ENCODE measurements at regions not wholly inside any gene's neighbourhood (a gene's known extent, or its start where the extent isn't known, plus 50 kb on each side); places are given as distances from the start of the nearest gene placed in this dataset.

DNA sequence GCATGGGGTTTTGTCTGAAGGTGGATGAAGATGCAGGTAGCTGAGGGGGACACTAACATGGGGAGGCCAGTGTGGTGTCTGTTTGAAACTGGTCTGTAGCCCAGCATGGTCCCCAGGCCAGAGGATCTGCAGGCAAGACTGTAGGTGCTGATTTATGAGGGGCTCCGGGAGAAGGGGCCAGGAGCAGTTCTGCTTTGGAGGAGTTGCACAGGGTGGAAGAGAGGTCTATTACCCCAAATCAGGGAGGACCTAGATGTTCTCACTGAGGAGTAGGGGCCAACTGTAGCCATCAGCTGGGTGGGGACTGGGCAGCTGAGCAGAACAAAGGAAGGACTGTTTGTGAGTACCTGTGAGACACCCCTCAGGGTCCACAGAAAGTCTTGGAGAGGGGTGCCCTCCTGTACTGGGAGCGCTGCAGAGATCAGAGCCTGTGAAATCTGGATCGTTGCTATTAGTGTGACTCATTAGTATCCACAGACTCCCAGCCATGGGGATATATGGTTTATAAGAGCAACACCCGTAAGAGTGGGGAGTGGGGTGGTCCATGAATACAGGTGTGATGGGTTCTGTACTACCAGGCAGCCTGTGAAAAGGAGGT lies 64.3 kb upstream of the IRF2BP2 start:
- DNase-seq (ENCODE audit: low read depth in 3 of 3) = no peak

DNA sequence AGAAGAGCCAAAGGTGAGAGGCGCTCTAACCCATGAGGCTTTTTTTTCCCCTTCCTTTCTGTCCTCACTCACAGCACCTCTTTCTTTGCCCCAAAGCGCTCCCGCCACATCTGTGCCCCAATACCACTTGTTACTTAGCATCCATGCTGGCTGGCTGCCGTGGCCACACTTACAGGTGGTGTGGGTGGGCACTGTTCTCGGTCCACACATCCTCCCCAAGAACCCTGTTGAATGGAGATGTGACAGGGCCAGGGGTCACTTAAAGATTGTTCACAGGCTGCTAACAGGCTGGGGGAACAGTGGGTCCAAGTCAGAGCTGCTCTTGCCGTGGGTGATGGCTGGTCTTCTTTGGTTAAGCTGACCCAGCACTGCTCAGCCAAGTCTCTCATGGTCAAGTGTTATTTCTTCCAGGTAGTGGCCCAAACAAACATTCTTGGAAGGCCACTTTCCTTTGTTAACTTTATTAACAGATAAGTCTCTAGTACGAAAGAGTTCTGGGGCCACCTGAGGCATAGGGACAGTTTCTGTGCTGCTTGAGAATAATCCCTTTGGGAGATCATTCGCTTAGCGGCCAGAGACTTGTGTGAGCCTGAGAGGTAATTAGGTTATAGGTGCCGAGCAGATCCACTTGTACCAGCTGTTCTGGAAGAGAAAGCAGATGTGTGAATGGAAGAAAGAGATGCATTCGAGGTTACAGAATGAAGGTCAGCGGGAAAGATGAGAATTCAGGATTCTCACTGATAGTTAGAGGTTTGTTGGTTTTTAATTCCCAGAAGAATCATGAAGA lies 62.6 kb upstream of the IRF2BP2 start:
- DNase-seq (ENCODE audit: low read depth in 3 of 3) = no peak

DNA sequence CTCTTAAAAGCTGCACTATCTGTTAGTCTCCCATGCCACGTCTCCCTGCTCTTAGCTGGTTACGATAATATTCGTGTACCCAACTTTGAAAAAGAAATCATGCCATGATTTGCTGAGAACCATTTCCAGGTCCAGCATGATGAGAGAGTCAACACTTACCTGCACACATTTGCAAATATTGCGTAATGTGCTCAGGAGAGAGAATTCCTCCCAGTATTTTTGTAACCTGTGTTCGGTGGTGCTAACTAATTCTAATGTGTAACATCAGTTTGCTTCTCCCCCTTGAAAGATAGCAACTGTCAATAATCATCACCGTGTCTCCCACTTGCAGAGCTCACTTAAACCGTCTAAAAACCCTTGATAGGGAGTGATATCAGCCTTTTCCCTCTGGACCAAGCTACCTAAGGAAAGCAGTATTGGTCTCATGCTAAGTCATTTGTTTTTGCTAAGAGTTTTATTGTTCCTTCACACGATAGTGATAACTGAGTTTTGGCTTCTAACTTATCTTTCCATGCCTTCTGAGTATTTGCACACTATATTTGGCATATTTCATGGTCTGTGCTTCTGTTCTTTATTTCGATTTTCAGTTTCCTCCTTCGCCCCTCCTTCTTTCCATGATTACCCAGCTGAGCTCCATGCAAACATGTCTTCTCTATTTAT lies 61.1 kb upstream of the IRF2BP2 start:
- DNase-seq (ENCODE audit: low read depth in 3 of 3) = no peak

DNA sequence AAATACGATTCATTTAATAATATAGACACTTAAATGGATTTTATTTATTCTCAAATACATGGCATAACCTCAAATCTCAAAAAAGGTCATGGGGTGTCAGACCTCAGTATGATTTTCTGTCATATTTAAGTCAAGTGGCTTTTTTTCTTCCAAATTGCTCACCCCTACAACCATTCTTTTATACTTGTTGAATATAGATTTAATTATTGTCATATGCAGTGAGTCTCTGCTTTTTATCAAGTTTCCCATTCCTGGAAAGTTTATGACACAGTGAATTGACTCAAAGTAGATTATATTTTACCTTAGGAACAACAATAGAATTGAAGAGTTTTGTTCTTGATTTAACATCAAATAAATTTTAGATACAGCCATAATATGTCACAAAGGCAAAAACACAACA lies 59.5 kb upstream of the IRF2BP2 start:
- no peak for DNase-seq (ENCODE audit: low read depth in 3 of 3)

DNA sequence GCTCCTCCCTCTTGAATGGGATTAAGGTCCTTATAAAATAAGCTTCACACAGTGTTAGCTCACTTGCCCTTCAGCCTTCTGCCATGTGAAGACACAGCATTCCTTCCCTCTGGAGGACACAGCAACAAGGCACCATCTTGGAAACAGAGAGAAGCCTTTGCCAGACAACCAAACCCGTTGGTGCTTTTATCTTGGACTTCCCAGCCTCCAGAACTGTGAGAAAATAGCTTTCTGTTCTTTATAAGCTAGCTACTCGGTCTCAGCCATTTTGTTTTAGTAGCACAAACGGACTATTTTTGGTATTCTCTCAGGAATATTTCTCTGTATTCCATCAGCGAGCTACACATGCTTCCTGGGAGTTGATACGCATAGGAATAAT lies 58.6 kb upstream of the IRF2BP2 start:
- DNase-seq (ENCODE audit: low read depth in 3 of 3) = no peak

DNA sequence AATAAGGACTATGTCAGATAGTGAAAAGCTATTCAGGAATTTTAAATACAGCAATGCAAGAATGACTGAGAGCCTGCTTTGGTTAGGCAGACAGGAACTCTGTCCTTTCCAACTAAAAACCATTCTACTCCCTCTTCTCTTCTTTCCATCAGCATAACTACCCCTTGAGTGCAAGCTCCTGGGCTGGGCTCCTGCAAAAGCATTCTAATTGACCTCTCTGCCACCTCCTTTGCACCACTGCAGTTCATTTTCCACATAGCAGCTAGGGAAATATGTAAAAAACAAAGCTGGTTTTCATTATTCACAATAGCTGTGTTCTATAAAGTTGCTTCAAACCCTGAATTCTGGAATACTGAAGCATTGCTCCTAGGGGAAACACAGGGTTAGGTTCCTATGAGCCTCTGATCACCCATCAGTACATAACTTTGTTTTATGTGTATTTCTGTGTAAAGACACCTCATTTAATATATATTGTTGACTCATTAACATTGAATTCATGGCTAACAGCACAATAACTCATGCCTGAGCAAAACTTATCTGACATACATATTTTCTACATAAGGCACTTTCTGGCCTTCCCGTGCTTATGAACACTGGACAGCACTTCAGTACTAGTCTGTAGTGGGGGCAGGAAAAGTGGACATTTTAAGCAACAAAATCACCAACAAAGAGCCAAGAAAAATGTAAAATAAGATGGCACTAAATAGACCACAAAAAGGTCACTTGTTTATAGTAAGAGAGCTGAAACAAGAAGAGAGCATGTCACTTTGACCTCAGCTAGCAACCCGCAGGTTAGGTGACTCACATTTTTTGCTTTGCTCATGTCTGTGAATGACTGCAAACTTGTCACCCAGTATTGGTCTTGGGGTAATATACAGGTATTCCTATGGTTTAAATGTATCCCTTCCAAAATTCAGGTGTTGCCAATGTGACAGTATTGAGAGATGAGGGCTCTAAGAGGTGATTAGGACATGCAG lies 57.9 kb upstream of the IRF2BP2 start:
- no peak for DNase-seq (ENCODE audit: low read depth in 3 of 3)

DNA sequence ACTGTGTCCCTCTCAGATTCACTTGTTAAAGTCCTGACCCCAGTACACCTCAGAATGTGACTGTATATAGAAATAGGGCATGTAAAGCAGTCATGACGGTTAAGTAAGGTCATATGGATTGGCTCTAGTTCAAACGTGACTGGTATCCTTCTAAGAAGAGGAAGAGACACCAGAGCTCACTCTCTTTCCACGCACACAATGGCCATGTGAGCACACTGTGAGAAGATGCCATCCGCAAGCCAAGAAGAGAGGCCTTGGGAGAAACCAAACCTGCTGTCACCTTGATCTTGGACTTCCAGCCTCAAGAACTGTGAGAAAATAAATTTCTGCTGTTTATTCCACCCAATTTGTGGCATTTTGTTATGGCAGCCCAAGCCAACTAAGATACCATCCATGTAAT lies 56.8 kb upstream of the IRF2BP2 start:
- no peak for DNase-seq (ENCODE audit: low read depth in 3 of 3)

DNA sequence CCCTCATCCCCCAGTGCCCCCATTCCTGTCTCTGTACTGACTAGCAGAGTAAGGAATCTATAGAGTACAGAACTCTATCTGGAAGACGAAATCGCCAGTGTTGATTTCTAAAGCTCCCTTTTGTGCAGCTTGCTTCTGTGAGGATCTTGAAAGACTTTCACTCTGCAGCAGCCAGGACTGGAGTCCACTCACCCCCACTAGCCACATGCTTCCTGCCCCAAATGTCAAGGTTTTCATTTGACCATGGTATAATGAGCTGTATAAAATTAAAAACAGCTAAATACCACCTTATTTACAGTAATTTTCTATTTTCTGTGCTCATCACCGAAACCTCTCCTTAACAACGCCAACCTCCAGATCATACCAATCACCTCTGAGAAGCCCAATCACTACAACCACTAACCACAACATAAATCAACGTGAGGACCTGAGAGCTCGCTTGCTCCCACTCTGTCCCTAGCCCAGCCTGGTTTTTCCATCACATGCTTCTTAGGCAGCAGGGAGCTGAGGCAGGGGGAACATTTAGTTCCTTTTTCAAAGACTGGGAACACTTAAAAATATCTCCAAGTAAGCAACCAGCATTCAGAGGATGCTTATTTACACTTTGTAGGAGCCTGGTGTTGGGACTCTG lies 56.1 kb upstream of the IRF2BP2 start:
- no peak for DNase-seq (ENCODE audit: low read depth in 3 of 3)

DNA sequence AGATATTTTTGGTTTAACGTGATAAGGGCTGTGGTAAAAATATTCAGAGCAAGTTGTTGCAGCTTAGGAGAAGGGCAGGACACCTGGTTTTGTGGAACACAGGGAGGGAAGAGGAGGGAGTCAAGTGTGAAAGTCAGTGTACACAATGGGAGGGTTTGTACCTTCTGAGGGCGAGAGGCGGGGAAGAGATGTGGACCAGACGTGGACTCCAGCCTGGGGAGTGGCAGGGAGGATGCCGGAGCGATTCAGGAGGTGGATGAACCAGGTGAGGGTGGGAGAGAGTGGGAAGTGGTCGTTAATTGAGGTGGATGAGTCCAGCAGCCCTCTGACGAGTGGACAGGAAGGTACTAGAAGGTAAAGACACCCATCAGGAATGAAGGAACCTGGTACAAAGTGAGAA lies 52.2 kb upstream of the IRF2BP2 start:
- DNase-seq (ENCODE audit: low read depth in 3 of 3) = no peak

DNA sequence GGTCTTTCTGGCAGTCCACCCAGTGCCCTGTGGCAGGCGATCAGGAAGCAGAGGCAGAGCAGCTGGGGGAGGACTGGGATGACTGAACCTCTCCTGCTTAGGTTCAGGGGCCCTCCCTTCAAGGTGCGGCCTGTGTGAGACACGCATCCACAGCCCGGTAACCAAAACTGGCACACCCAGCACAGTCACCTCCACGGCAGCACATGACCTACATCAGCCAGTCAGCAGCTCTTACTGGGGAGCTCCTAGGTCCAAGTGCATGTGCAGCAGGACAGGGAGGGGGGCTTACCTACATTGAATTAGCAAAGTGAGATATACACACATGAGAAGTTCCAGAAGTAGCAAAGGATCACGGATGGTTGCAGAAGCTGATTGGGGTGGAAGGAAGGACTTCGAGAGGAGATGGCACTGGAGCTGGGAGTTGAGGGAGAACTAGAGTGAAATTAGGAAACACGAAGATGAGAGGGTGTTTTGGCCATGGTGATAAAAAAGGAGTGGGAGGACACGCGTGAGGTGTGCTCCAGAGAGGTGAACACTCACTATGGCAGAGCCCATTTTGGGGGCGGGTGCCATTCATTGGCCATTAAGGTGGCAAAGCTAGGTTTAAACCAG lies 51.4 kb upstream of the IRF2BP2 start:
- DNase-seq (ENCODE audit: low read depth in 3 of 3) = no peak

DNA sequence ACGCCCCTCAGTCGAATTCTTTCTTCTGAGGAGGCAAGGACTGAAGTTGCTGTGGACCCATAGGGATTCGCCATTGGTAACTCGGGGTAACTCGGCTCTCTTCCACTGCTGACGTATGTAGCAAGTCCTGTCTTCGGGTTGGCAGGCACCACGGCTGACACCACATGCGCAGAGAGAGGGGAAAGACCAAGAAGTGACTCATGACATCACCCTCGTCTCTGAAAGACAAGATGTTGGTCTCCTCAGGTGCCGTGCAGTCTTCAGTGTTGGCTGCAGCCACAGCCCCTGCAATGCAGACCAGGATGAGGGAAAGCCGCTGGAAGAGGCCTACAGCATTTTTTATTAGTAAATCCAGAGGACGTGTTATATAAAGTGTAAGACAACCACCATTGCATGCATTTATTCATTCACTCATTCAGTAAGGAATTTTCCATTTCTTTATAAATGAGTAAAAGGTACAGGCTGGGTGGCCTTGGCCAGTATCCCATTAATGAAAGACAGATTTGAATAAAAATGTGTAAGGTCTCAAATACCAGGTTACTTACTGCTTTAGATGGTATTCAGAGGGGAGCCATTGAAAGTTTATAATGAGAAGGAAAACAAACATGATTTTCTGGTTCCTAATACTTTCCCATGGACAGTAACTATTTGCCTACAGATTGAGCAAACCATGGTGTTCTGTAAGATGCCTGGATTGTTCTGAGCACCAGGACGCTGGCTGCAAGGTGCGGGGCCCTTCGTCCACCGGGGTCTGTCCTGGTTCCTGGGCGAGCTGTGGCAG lies 50.7 kb upstream of the IRF2BP2 start:
- no peak for DNase-seq (ENCODE audit: low read depth in 3 of 3)

All from stimulated activated CD4-positive, alpha-beta T cell treated with anti-CD3 and anti-CD28 coated beads, TNF-alpha, amount 100 ng/mL, for 48 hours (primary cell).